ENCODE measurements at regions not wholly inside any gene's neighbourhood (a gene's known extent, or its start where the extent isn't known, plus 50 kb on each side); places are given as distances from the start of the nearest gene placed in this dataset.

DNA sequence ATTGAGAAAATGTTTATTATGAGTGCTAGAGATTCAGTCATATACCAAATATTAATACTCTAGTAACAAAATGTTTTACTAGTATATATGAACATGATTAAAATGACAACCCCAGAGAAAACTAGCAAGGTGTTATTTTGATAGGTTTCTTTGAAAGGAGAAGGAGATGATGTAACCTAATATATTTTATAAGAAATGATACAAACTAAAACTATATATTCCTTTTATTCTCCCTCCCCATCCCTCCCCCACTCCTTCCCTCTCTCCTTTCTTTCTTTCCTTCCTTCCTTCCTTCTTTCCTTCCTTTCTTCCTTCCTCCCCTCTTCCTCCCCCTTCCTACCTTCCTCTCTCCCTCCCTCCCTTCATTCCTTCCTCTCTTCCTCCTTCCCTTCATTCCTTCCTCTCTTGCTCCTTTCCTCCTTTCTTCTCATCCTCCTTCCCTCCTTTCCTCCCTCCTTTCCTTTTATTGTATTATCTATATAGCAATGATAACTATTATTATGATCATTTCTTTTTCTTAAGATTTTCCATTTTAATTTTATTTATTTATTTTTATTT is 215.3 kb upstream of the MEF2C start:
- in situ Hi-C loops (cut with HindIII; ENCODE audit: low pct_unique_long_range_greater_than_20kb, low sequenced_read_pairs), result no loop called here
- Histone ChIP-seq H3K9me3 (ENCODE audit: control insufficient read depth, insufficient read depth, low read depth, low read length) (no peaks in the 10 kb centered on the region), H3K27me3 (ENCODE audit: control insufficient read depth, insufficient read depth, low read length) (no peaks in the 10 kb centered on the region), H3K27ac (ENCODE audit: low read length) (no peak overlapping the region), H3K4me1 (ENCODE audit: control insufficient read depth, insufficient read depth, low read length) (no peaks in the 10 kb centered on the region), H3K4me3 (ENCODE audit: low read depth in 2 of 2, low read length in 2 of 2) (no peak overlapping the region), H3K36me3 (ENCODE audit: control insufficient read depth, insufficient read depth, low read length) (no peaks in the 10 kb centered on the region)
- ATAC-seq (no peak), DNase-seq (ENCODE audit: low read depth, low spot score) (no peak)
- ChIA-PET CTCF (no interaction called here), POLR2A (no interaction called here)
- TF ChIP-seq, protein P1, sequence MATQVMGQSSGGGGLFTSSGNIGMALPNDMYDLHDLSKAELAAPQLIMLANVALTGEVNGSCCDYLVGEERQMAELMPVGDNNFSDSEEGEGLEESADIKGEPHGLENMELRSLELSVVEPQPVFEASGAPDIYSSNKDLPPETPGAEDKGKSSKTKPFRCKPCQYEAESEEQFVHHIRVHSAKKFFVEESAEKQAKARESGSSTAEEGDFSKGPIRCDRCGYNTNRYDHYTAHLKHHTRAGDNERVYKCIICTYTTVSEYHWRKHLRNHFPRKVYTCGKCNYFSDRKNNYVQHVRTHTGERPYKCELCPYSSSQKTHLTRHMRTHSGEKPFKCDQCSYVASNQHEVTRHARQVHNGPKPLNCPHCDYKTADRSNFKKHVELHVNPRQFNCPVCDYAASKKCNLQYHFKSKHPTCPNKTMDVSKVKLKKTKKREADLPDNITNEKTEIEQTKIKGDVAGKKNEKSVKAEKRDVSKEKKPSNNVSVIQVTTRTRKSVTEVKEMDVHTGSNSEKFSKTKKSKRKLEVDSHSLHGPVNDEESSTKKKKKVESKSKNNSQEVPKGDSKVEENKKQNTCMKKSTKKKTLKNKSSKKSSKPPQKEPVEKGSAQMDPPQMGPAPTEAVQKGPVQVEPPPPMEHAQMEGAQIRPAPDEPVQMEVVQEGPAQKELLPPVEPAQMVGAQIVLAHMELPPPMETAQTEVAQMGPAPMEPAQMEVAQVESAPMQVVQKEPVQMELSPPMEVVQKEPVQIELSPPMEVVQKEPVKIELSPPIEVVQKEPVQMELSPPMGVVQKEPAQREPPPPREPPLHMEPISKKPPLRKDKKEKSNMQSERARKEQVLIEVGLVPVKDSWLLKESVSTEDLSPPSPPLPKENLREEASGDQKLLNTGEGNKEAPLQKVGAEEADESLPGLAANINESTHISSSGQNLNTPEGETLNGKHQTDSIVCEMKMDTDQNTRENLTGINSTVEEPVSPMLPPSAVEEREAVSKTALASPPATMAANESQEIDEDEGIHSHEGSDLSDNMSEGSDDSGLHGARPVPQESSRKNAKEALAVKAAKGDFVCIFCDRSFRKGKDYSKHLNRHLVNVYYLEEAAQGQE (IDR thresholded peaks at IDR 0.05; ENCODE audit: insufficient read depth in 1 of 2, low read depth in 2 of 2, low read length in 1 of 2), result no peak
- TF ChIP-seq POLR2AphosphoS5 (IDR thresholded peaks at IDR 0.05; ENCODE audit: low read depth, low read length) (no peak), TCF7L2 (IDR thresholded peaks at IDR 0.05; ENCODE audit: low read depth, low read length) (no peak), SIN3A (IDR thresholded peaks at IDR 0.05; ENCODE audit: borderline replicate concordance, insufficient read depth, low read depth, low read length) (no peak)
- TF ChIP-seq, protein P2, sequence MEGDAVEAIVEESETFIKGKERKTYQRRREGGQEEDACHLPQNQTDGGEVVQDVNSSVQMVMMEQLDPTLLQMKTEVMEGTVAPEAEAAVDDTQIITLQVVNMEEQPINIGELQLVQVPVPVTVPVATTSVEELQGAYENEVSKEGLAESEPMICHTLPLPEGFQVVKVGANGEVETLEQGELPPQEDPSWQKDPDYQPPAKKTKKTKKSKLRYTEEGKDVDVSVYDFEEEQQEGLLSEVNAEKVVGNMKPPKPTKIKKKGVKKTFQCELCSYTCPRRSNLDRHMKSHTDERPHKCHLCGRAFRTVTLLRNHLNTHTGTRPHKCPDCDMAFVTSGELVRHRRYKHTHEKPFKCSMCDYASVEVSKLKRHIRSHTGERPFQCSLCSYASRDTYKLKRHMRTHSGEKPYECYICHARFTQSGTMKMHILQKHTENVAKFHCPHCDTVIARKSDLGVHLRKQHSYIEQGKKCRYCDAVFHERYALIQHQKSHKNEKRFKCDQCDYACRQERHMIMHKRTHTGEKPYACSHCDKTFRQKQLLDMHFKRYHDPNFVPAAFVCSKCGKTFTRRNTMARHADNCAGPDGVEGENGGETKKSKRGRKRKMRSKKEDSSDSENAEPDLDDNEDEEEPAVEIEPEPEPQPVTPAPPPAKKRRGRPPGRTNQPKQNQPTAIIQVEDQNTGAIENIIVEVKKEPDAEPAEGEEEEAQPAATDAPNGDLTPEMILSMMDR (IDR thresholded peaks at IDR 0.05), result no peak
- intact Hi-C loops (cut with micrococcal nuclease; ENCODE audit: unreplicated experiment), result no loop called here
- no TSS peak for BruUV-seq (replicated peaks)

DNA sequence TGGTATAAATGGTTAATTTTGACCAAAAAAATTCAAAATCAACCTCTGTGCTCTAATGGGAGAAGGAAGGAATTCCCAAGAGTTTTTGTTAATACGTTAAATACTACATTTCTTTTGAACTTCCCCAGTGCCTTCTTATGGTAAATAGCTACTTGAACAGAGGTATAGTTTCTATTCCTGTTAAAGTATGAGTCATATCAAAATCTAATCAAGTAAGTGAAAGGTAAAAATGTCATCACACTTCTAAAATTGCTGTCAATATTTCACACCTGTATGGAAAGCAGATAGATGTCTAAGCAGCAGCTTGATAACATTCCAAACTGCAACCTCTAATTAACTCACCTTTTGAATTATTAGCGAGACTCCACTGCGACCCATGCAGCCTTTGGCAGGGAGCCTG is 214.1 kb upstream of the MEF2C start:
- intact Hi-C loops (cut with micrococcal nuclease; ENCODE audit: unreplicated experiment), result no loop called here

More for the DNA sequence above, 214.1 kb upstream of the MEF2C start:
- H3K27me3 ChIP-seq (ENCODE audit: control insufficient read depth, insufficient read depth, low read length), result no peaks in the 10 kb centered on the region
- no peak overlapping the region for H3K4me3 ChIP-seq (ENCODE audit: low read depth in 2 of 2, low read length in 2 of 2)
- TF ChIP-seq, protein P2 (IDR thresholded peaks at IDR 0.05), result no peak
- TF ChIP-seq SIN3A (IDR thresholded peaks at IDR 0.05; ENCODE audit: borderline replicate concordance, insufficient read depth, low read depth, low read length), result no peak
- no peak for TF ChIP-seq POLR2AphosphoS5 (IDR thresholded peaks at IDR 0.05; ENCODE audit: low read depth, low read length)
- TF ChIP-seq, protein P1 (IDR thresholded peaks at IDR 0.05; ENCODE audit: insufficient read depth in 1 of 2, low read depth in 2 of 2, low read length in 1 of 2), result no peak
- TF ChIP-seq TCF7L2 (IDR thresholded peaks at IDR 0.05; ENCODE audit: low read depth, low read length), result no peak
- ATAC-seq, result no peak
- H3K36me3 ChIP-seq (ENCODE audit: control insufficient read depth, insufficient read depth, low read length), result no peaks in the 10 kb centered on the region
- DNase-seq (ENCODE audit: low read depth, low spot score), result no peak
- H3K27ac ChIP-seq (ENCODE audit: low read length), result no peak overlapping the region
- no peaks in the 10 kb centered on the region for H3K9me3 ChIP-seq (ENCODE audit: control insufficient read depth, insufficient read depth, low read depth, low read length)
- in situ Hi-C loops (cut with HindIII; ENCODE audit: low pct_unique_long_range_greater_than_20kb, low sequenced_read_pairs), result no loop called here
- ChIA-PET POLR2A (no interaction called here), CTCF (no interaction called here)
- H3K4me1 ChIP-seq (ENCODE audit: control insufficient read depth, insufficient read depth, low read length), result no peaks in the 10 kb centered on the region
- no TSS peak for BruUV-seq (replicated peaks)
